ENCODE measurements at regions not wholly inside any gene's neighbourhood (a gene's known extent, or its start where the extent isn't known, plus 50 kb on each side); places are given as distances from the start of the nearest gene placed in this dataset.
"Not testable (repeated sequence)": the region's sequence is repeated elsewhere in the genome, so short reads cannot be mapped to it uniquely, and the experiment has no call there.

- DNase-seq, result no peak
Observed at GRCh38 chr3:101999177-101999779, 150.0 kb downstream of the NFKBIZ start.

- DNase-seq, result no peak
Observed at GRCh38 chr3:102000620-102001209, 151.4 kb downstream of the NFKBIZ start.

- DNase-seq, result no peak
Observed at GRCh38 chr3:102002056-102002455, 152.7 kb downstream of the NFKBIZ start.

GRCh38 chr3:102004561-102004960, 155.2 kb downstream of the NFKBIZ start:
- peak in 1 of 2 experiments; percentile 2 for DNase-seq

GRCh38 chr3:102005551-102005950, 156.2 kb downstream of the NFKBIZ start:
- no peak for DNase-seq

GRCh38 chr3:102006812-102007485, 157.6 kb downstream of the NFKBIZ start:
- DNase-seq, result no peak

- DNase-seq, result not testable (repeated sequence)
Observed at GRCh38 chr3:102008436-102008835, 159.1 kb downstream of the NFKBIZ start.

GRCh38 chr3:102016417-102016816, 167.1 kb downstream of the NFKBIZ start:
- no peak for DNase-seq

GRCh38 chr3:102017784-102018183, 168.5 kb downstream of the NFKBIZ start:
- DNase-seq, result no peak

- DNase-seq, result no peak
Observed at GRCh38 chr3:102018551-102018950, 169.2 kb downstream of the NFKBIZ start.

- no peak for DNase-seq
Observed at GRCh38 chr3:102020735-102021134, 171.4 kb downstream of the NFKBIZ start.

GRCh38 chr3:102024270-102024904, 175.1 kb downstream of the NFKBIZ start:
- no peak for DNase-seq

- DNase-seq, result no peak
Observed at GRCh38 chr3:102025606-102026270, 176.4 kb downstream of the NFKBIZ start.

- no peak for DNase-seq
Observed at GRCh38 chr3:102026656-102027055, 177.3 kb downstream of the NFKBIZ start.

GRCh38 chr3:102030661-102031060, 181.3 kb downstream of the NFKBIZ start:
- DNase-seq, result no peak

GRCh38 chr3:102031834-102032233, 182.5 kb downstream of the NFKBIZ start:
- no peak for DNase-seq

- no peak for DNase-seq
Observed at GRCh38 chr3:102032491-102033383, 183.4 kb downstream of the NFKBIZ start.

GRCh38 chr3:102034639-102035451, 185.5 kb downstream of the NFKBIZ start:
- DNase-seq, result no peak

- no peak for DNase-seq
Observed at GRCh38 chr3:102036017-102036416, 186.7 kb downstream of the NFKBIZ start.

GRCh38 chr3:102036472-102036871, 187.2 kb downstream of the NFKBIZ start:
- DNase-seq, result no peak

- DNase-seq, result no peak
Observed at GRCh38 chr3:102037209-102037608, 187.9 kb downstream of the NFKBIZ start.

Measured in NCI-H526 (cell line).